Glutamatergic neuron (in vitro differentiated cells): ENCODE measurements at regions not wholly inside any gene's neighbourhood (a gene's known extent, or its start where the extent isn't known, plus 50 kb on each side); places are given as distances from the start of the nearest gene placed in this dataset.

Experiments
- DNase-seq: peaks from one replicate; pipeline ENCODE4 v3.0.0; 2022
- H3K27ac Mint-ChIP-seq: one replicate; pipeline ENCODE4 v1.8.0; 2020; ENCODE audit warnings: mild to moderate bottlenecking, mixed read lengths, inconsistent platforms; ENCODE audit not compliant: unreplicated experiment
- H3K27me3 Mint-ChIP-seq: one replicate; pipeline ENCODE4 v1.8.0; 2020; ENCODE audit warnings: mild to moderate bottlenecking, moderate library complexity, mixed read lengths, inconsistent platforms; ENCODE audit not compliant: unreplicated experiment
- H3K36me3 Mint-ChIP-seq: one replicate; pipeline ENCODE4 v1.8.0; 2020; ENCODE audit warnings: mild to moderate bottlenecking, mixed read lengths, inconsistent platforms; ENCODE audit not compliant: unreplicated experiment
- H3K4me1 Mint-ChIP-seq: one replicate; pipeline ENCODE4 v1.8.0; 2020; ENCODE audit warnings: mild to moderate bottlenecking, low read depth, mixed read lengths, inconsistent platforms; ENCODE audit not compliant: unreplicated experiment
- H3K4me3 Mint-ChIP-seq: one replicate; pipeline ENCODE4 v1.8.0; 2020; ENCODE audit warnings: mild to moderate bottlenecking, mixed read lengths, inconsistent platforms; ENCODE audit not compliant: unreplicated experiment
- H3K9me3 Mint-ChIP-seq: one replicate; pipeline ENCODE4 v1.8.0; 2020; ENCODE audit warnings: mild to moderate bottlenecking, moderate library complexity, mixed read lengths, inconsistent platforms; ENCODE audit not compliant: unreplicated experiment
- CTCF ChIP-seq: fragments of 200-600 bp; sonication (generic); IDR thresholded peaks from one replicate; pipeline ENCODE4 v1.5.0; 2021; ENCODE audit not compliant: partially characterized antibody, unreplicated experiment

- Mint-ChIP-seq H3K4me3 (no peak overlapping the region), H3K36me3 (no peaks in the 10 kb centered on the region)
Measured at GRCh38 chr9:118882684-118883083, 486.6 kb downstream of the BRINP1 start.

GRCh38 chr9:118883411-118883810, 485.8 kb downstream of the BRINP1 start:
- no peaks in the 10 kb centered on the region for H3K36me3 Mint-ChIP-seq
- no peak for TF ChIP-seq CTCF
- H3K4me3 Mint-ChIP-seq: no peak overlapping the region
- H3K9me3 Mint-ChIP-seq: no peaks in the 10 kb centered on the region
- no peak for DNase-seq
- H3K27ac Mint-ChIP-seq: no peak overlapping the region
- H3K4me1 Mint-ChIP-seq: no peaks in the 10 kb centered on the region
- H3K27me3 Mint-ChIP-seq: no peaks in the 10 kb centered on the region

More at GRCh38 chr9:118882684-118883083, 486.6 kb downstream of the BRINP1 start:
- Mint-ChIP-seq H3K27ac (no peak overlapping the region), H3K4me1 (no peaks in the 10 kb centered on the region), H3K27me3 (no peaks in the 10 kb centered on the region), H3K9me3 (no peaks in the 10 kb centered on the region)
- TF ChIP-seq CTCF: no peak
- no peak for DNase-seq

GRCh38 chr9:118891213-118891612, 478.0 kb downstream of the BRINP1 start:
- no peak for TF ChIP-seq CTCF
- DNase-seq: peak; percentile 18
- Mint-ChIP-seq H3K36me3 (no peaks in the 10 kb centered on the region), H3K9me3 (no peaks in the 10 kb centered on the region), H3K4me3 (no peak overlapping the region), H3K27me3 (peaks cover 3% of the 10 kb centered on the region), H3K27ac (no peak overlapping the region), H3K4me1 (peaks cover 14% of the 10 kb centered on the region)

GRCh38 chr9:118896324-118897000, 472.8 kb downstream of the BRINP1 start:
- Mint-ChIP-seq H3K4me1 (peaks cover 4% of the 10 kb centered on the region), H3K4me3 (no peak overlapping the region), H3K27me3 (peaks cover 2% of the 10 kb centered on the region), H3K27ac (peak overlapping the region; percentile 25), H3K9me3 (no peaks in the 10 kb centered on the region), H3K36me3 (no peaks in the 10 kb centered on the region)
- peak; percentile 17 for DNase-seq
- no peak for TF ChIP-seq CTCF

GRCh38 chr9:118918180-118918579, 451.1 kb downstream of the BRINP1 start:
- TF ChIP-seq CTCF: no peak
- no peaks in the 10 kb centered on the region for H3K27me3 Mint-ChIP-seq
- DNase-seq: no peak
- H3K9me3 Mint-ChIP-seq: no peaks in the 10 kb centered on the region
- H3K27ac Mint-ChIP-seq: no peak overlapping the region
- H3K4me3 Mint-ChIP-seq: no peak overlapping the region
- no peaks in the 10 kb centered on the region for H3K4me1 Mint-ChIP-seq
- H3K36me3 Mint-ChIP-seq: peaks cover 7% of the 10 kb centered on the region
